ENCODE measurements at regions not wholly inside any gene's neighbourhood (a gene's known extent, or its start where the extent isn't known, plus 50 kb on each side); places are given as distances from the start of the nearest gene placed in this dataset.

- TF ChIP-seq CTCF (tag by site-specific recombination; IDR thresholded peaks at IDR 0.05) (no peak), MEIS1 (CRISPR knock-in tag; IDR thresholded peaks at IDR 0.05; ENCODE audit: borderline replicate concordance) (no peak), ZXDB (tag by site-specific recombination; IDR thresholded peaks at IDR 0.05) (no peak), PATZ1 (tag by site-specific recombination; IDR thresholded peaks at IDR 0.05) (no peak), GFI1B (tag by site-specific recombination; IDR thresholded peaks at IDR 0.05) (no peak), ZNF830 (tag by site-specific recombination; IDR thresholded peaks at IDR 0.05; ENCODE audit: low read depth) (no peak), PRDM10 (tag by site-specific recombination; IDR thresholded peaks at IDR 0.05) (no peak), ZFP3 (tag by site-specific recombination; IDR thresholded peaks at IDR 0.05; ENCODE audit: low read depth) (no peak), ZBTB48 (tag by site-specific recombination; IDR thresholded peaks at IDR 0.05) (no peak), ZNF510 (tag by site-specific recombination; IDR thresholded peaks at IDR 0.05; ENCODE audit: insufficient replicate concordance) (no peak), ZNF521 (tag by site-specific recombination; IDR thresholded peaks at IDR 0.05) (no peak), OVOL3 (tag by site-specific recombination; IDR thresholded peaks at IDR 0.05) (no peak), ZNF274 (IDR thresholded peaks at IDR 0.05; ENCODE audit: low read length) (no peak), ZNF274 (tag by site-specific recombination; IDR thresholded peaks at IDR 0.05; ENCODE audit: borderline replicate concordance) (no peak)
Observed at GRCh38 chr5:4208996-4209395, 613.4 kb downstream of the IRX1 start.
